GM21367 (cell line): ENCODE measurements at regions not wholly inside any gene's neighbourhood (a gene's known extent, or its start where the extent isn't known, plus 50 kb on each side); places are given as distances from the start of the nearest gene placed in this dataset.
A peak's percentile ranks its signal among the peaks of the same experiment; 100 is the strongest.
"Not testable (repeated sequence)": the region's sequence is repeated elsewhere in the genome, so short reads cannot be mapped to it uniquely, and the experiment has no call there.

ENCODE experiments used
- ATAC-seq: cut with Tn5 transposase; IDR thresholded peaks from one replicate; pipeline ENCODE4 v1.9.1; 2021; ENCODE audit not compliant: unreplicated experiment

- ATAC-seq: no peak
These were observed 146.1 kb upstream of the SLC44A1 start for GRCh38 chr9:105098370-105098769.

GRCh38 chr9:105103776-105104175 lies 140.7 kb upstream of the SLC44A1 start:
- no peak for ATAC-seq

DNA sequence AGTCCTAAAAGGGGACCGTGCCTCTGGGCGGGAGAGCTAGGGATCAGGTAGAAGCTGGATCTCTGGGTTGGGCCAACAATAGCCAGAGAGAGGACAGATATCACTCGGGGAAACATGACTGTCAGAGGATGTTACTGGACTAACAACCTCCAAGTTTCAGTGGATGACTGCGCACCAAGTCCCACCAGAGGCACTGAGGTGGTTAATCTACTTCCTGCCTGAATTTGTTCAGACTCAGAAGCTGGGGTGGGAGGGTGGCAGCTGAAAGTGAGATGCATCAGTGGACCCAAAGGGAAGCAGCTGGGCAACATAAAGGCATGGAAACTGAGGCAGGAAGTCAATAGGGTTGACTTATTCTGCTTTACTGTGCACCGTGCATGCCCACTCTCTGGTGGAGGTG lies 130.1 kb upstream of the SLC44A1 start:
- no peak for ATAC-seq

DNA sequence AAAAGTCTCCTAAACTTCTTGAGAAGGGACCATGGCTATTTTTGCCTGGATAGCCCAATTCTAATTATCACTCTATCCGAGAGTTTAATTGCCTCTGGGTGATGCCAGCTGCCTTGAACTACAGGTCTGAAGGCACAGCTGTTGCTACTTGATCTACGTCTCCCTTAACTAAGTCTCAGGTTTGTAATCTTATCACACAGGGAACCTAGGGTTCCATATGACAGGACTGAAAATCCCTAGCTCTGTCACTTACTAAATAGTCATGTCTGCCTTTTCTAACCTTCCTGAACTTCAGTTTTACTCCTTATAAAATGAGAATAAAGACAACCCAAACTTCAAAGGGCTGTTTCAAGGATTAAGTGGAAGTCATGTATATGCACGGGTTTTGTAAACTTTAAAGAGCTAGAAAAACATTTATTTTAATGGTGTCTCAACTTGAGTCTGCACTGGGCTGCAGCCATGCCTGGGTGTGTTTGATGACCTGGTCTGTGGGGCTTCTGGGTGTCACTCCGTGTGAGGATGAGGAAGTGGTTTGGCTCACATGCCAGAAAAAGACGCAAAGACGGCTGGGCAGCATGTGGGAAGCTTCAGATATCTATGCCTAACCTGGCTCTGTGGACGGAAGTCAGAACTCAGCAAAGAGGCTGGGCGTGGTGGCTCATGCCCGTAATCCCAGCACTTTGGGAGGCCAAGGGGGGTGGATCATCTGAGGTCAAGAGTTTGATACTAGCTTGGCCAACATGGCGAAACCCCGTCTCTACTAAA lies 129.3 kb upstream of the SLC44A1 start:
- ATAC-seq: peak; percentile 79

GRCh38 chr9:105116052-105116868 lies 128.2 kb upstream of the SLC44A1 start:
- no peak for ATAC-seq

DNA sequence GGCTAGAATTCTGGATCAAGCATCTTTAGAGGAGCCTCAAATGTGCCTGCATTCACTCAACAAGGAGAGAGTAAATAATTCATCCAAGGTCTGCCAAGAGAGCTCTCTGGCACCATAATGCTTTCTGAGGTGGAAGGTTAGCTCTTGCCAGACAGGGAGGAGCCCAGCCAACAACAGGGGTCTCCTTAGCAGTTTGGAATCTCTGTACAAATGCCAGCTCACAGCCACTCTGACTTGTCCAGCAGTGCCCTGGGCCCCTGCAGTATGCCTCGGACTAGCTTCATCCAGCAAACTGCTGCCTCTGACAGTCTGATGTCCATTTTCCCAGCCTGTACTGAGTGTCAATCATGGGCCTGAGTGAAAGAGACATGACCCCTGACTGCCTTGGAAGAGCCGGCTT lies 127.2 kb upstream of the SLC44A1 start:
- ATAC-seq: no peak

- ATAC-seq: no peak
These were observed 125.8 kb upstream of the SLC44A1 start for GRCh38 chr9:105118636-105119035.

DNA sequence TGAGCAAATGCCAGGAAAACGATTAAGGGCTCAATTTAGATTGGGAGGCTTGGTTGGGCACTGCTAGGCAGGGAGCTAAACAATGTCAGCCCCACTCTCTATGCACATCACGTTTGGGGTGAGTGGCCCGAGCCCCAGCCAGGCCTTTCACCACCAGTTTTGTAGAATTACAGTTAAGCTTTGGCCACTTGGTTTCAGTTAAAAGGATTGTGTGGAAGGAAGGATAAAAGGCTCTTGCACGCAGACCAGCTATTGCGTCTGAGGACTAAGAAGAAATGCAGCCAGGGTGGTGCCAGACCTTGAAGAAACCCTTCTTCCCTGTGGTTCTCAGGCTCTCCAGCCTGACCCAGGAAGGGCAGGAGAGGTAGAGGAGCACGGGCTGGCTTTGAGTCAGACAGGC lies 125.3 kb upstream of the SLC44A1 start:
- no peak for ATAC-seq

DNA sequence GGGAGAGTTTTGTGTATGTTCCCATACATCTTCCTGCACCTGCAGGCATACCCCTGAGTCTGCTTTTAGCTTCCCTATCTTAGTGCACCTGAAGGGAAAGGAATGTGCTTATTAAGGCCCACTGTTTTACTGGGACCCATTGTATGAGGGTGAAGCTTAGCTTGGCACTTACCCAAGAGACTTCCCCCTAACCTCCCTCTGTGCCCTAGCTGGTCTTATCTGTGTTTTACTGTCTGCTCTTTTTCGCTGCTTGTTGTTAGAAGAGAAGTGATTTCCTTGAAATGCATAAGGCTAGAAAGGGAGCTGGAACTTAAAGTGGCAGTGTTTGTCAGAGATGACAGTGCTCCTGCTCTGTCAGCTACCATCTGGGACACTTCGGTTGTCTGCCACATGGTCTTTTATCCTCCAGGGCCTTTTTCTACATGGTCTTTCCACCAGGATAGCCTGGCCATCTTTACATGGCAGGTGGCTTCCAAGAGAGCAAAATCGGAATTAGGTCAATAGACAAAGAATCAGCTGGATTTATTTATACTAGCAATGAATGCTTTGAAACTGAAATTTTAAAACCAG lies 122.5 kb upstream of the SLC44A1 start:
- ATAC-seq: no peak

DNA sequence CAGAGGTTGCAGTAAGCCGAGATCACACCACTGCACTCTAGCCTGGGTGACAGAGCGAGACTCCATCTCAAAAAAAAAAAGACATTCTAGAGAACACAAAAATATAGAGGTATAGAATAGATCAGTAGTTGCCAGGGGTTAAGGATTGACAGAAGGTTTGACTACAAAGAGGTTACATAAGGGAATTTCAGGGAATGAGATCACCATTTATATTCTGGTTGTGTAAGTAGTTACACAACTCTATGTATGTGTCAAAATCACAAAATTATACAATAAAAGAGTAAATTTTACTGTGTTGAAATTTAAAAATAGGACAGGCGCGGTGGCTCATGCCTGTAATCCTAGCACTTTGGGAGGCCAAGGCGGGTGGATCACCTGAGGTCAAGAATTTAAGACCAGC lies 119.9 kb upstream of the SLC44A1 start:
- ATAC-seq: not testable (repeated sequence)

- ATAC-seq: no peak
These were observed 118.2 kb upstream of the SLC44A1 start for GRCh38 chr9:105126226-105126625.

DNA sequence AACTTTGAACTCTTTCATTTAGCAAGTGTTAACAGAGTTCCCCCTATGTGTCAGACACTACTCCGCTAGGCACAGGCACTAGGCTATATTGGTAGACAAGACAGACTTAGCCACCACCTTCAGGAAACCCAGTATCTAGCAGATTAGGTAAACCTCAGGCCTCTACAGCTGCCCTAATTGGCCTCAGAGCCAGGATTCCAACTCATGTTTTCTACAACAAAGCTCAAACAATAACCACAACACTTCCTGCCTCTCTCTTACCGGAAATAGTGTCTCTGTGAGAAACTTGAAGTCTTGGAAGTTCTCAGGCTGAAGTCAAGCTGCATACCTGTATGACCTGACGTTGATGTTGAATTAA lies 116.6 kb upstream of the SLC44A1 start:
- ATAC-seq: peak; percentile 100

DNA sequence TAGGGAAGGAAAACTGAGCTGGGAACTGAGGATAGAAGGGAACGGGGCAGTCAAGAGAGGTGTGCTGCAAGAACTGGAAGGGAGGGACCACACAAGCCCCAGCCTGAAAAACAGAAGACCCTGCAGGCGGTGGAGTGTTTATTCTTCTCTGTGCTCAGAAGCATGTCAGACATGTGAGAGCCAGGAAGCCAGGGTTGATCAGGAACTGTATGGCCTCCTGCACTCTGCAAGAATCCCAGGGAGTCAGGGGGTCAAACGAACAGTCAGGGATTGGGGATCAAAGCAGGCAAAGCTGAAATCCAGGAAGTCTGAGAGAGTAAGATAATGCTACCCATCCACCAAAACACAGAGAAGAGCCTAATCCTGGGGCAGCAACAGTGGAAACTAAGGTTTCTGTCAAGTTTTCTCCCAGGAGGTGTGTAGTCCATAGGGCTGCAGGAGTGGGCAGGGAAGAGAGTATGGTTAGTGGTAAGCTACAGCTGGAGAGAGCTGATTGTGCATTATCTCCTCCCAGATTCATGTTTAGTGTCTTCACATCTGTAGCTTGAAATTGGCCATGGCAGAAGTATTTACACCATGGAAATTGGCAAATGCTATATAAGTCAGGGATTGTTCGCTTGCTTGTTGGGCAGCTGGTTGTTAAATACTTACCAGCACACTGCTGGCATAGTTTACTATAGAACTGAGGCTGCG lies 115.4 kb upstream of the SLC44A1 start:
- no peak for ATAC-seq

GRCh38 chr9:105129731-105130130 lies 114.7 kb upstream of the SLC44A1 start:
- ATAC-seq: no peak

GRCh38 chr9:105131981-105132380 lies 112.5 kb upstream of the SLC44A1 start:
- no peak for ATAC-seq

DNA sequence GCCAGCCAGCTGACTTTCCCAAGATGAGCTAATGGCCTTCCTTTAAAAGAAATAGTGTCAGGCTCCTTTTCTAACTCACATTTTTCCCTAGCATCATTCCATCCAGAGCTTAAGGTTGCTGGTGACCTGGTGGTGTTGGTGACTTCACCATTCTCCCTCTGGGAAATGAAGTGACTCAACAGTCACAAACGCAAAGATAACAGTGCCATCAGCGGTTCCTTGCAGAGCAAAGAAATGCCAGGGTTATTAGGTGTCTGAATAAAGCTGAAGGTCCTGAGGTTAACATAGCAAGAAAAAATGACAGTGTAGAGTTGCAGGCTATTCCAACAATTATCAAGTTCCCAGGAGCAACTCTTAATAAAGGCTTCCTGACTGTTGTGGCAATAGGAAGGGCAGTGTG lies 111.8 kb upstream of the SLC44A1 start:
- ATAC-seq: no peak

DNA sequence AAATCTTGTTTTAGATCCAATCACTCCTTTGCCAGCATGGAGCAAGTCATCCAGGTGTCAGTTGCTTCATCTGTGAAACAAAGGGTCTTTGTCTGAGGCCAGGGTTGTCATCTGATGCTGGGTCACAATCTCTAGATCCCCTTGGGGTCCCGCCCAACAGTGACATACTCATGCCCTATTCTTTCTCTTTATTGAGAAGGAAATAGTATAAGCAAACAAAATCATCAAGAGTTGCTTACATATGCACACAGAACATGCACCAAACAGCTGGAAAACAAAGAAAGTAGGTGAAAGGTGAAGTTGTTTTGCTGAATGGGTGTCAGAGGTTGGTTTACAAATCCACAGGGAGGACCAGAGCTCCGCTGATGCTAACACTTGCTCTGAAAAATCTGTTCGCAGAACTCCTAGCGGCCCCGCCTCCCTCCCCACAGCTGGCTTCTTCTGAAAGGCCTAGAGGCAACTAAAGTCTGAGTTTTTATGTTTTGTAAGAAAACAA lies 106.1 kb upstream of the SLC44A1 start:
- no peak for ATAC-seq

DNA sequence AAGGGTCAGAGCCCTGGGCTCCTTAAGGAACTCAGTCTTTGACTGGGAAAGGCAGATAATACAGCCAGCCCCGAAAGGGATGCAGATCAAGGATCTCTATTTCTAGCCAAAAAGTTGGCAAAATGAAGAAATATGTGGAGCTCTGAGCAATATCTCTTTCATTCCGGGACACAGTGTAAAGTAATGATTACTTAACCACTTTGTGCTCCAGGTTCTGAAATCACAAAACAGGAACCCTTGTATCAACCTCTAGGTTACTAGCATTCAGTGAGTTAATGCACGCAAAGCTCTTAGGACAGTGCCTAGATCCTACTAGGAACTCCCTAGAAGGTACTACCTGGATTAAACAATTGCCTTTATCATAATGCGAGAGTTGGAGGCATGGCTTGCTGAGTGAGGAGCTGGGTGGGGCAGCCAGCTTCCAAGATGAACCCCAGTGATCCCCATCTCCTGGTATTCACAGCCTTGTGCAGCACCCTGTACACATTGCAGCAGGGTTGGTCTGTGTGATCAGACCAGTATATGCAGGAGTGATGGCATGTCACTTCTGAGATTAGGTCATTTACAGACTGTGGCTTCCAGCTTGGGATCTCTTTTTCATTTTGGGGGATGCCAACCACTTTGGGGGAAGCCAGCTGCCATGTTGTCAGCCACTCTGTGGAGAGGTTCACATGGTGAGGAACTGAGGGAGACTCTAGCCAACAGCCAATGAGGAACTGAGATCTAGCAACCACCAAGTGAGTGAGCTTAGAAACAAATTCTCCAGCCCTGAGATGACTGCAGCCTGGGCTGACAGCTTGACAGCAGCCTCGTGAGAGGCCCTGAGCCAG lies 103.1 kb upstream of the SLC44A1 start:
- peak; percentile 97 for ATAC-seq

DNA sequence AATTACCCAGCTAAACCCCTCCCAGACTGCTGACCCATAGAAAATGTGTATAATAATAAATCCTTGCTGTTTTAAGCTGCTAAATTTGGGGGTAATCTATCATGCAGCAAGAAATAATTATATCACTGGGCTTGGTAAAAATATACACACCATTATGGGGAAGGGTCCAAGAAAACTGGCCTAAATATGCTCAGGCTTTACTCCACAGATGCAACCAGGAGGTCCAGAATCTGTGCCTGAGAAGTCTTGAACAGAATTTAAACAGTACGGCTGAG lies 102.5 kb upstream of the SLC44A1 start:
- ATAC-seq: no peak

DNA sequence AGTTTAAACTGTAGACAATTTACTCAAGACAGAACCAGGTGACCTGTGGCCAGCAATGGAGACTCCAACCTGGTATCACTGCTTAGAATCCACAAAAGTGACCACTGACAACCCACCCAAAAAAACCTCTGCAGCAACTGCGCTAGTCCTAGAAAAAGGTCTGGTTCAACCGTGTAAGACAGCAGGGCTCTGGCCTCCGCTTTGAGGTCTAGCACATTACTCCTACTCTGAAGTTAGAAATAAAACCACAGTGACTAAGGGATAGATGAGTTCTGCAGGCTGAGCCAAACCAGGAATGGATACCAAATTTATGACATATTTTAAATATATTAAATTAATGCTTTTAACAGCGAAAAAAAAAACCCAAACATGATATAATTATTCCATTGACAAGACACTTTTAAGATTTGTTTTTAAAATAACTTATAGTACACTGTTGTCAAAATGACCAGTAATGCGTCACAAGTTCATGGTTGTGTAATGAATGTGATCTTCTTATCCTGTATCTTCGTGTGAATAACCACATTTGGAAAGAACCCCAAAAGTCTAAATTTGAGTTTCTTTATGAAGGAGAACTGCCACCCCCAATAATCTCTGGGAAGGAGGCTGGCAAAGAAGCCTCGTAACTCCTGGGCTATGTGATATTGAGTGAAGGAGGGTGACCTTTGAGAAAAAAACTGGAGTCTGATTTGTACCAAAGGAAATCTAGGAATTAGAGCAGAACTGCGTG lies 101.9 kb upstream of the SLC44A1 start:
- no peak for ATAC-seq
